IMR-90 (cell line): ENCODE measurements at regions not wholly inside any gene's neighbourhood (a gene's known extent, or its start where the extent isn't known, plus 50 kb on each side); places are given as distances from the start of the nearest gene placed in this dataset.

Experiments
- BHLHE40 ChIP-seq: fragments of 150-350 bp; IDR thresholded peaks from 2 replicates; pipeline ENCODE4 v1.6.1; 2016; ENCODE audit warnings: mild to moderate bottlenecking, low read depth, low read length
- CEBPB ChIP-seq: IDR thresholded peaks from 2 replicates; pipeline ENCODE4 v1.6.1; 2012; ENCODE audit warnings: low read depth, low read length, improper control_type of control experiment
- CHD1 ChIP-seq: IDR thresholded peaks from 2 replicates; pipeline ENCODE4 v1.6.1; 2012; ENCODE audit warnings: low read depth, low read length, improper control_type of control experiment
- CTCF ChIP-seq: conservative IDR thresholded peaks from 2 replicates; pipeline ENCODE4 v1.5.1; 2012; ENCODE audit warnings: mild to moderate bottlenecking, low read depth, low read length, improper control_type of control experiment
- ELK1 ChIP-seq: fragments of 150-350 bp; IDR thresholded peaks from 2 replicates; pipeline ENCODE4 v1.6.1; 2016; ENCODE audit warnings: low read depth, mild to moderate bottlenecking, low read length, moderate library complexity, borderline replicate concordance
- MAFK ChIP-seq: IDR thresholded peaks from 2 replicates; pipeline ENCODE4 v1.6.1; 2012; ENCODE audit warnings: low read depth, low read length, improper control_type of control experiment
- MAZ ChIP-seq: IDR thresholded peaks from 2 replicates; pipeline ENCODE4 v1.6.1; 2012; ENCODE audit warnings: low read depth, mild to moderate bottlenecking, low read length, improper control_type of control experiment, moderate library complexity, borderline replicate concordance
- MXI1 ChIP-seq: IDR thresholded peaks from 2 replicates; pipeline ENCODE4 v1.6.1; 2012; ENCODE audit warnings: low read depth, mild to moderate bottlenecking, low read length, moderate library complexity, borderline replicate concordance
- POLR2A ChIP-seq: IDR thresholded peaks from 2 replicates; pipeline ENCODE4 v1.6.1; 2012; ENCODE audit warnings: mild to moderate bottlenecking, low read depth, low read length
- RAD21 ChIP-seq: IDR thresholded peaks from 2 replicates; pipeline ENCODE4 v1.6.1; 2012; ENCODE audit warnings: low read length, improper control_type of control experiment
- RCOR1 ChIP-seq: IDR thresholded peaks from 2 replicates; pipeline ENCODE4 v1.6.1; 2012; ENCODE audit warnings: mild to moderate bottlenecking, low read length, improper control_type of control experiment; ENCODE audit not compliant: insufficient replicate concordance
- RFX5 ChIP-seq: IDR thresholded peaks from 2 replicates; pipeline ENCODE4 v1.8.0; 2012; ENCODE audit warnings: low read depth, mild to moderate bottlenecking, low read length, moderate library complexity
- SMC3 ChIP-seq: fragments of 150-350 bp; IDR thresholded peaks from 2 replicates; pipeline ENCODE4 v1.6.1; 2016; ENCODE audit warnings: low read depth, mild to moderate bottlenecking, antibody characterized with exemption, low read length, moderate library complexity
- USF2 ChIP-seq: fragments of 150-350 bp; IDR thresholded peaks from 2 replicates; pipeline ENCODE4 v1.6.1; 2017; ENCODE audit warnings: mild to moderate bottlenecking, antibody characterized with exemption, low read length, low read depth

GRCh38 chr5:29387384-29387783, 1806.1 kb upstream of the CDH6 start:
- TF ChIP-seq CTCF: no peak
- TF ChIP-seq MXI1: no peak
- no peak for TF ChIP-seq POLR2A
- no peak for TF ChIP-seq CEBPB
- TF ChIP-seq RAD21: no peak
- no peak for TF ChIP-seq MAFK
- TF ChIP-seq RCOR1: no peak
- no peak for TF ChIP-seq SMC3
- no peak for TF ChIP-seq CHD1
- no peak for TF ChIP-seq RFX5
- TF ChIP-seq MAZ: no peak
- no peak for TF ChIP-seq USF2
- no peak for TF ChIP-seq BHLHE40
- no peak for TF ChIP-seq ELK1
